ENCODE measurements at regions not wholly inside any gene's neighbourhood (a gene's known extent, or its start where the extent isn't known, plus 50 kb on each side); places are given as distances from the start of the nearest gene placed in this dataset.
A peak's percentile ranks its signal among the peaks of the same experiment; 100 is the strongest.
"Not testable (repeated sequence)": the region's sequence is repeated elsewhere in the genome, so short reads cannot be mapped to it uniquely, and the experiment has no call there.

- DNase-seq (ENCODE audit: low read depth in 2 of 2): no peak
Observed at GRCh38 chr16:60681043-60681442, 1355.2 kb downstream of the CDH8 start.

GRCh38 chr16:60675022-60675421 lies 1361.2 kb downstream of the CDH8 start:
- DNase-seq (ENCODE audit: low read depth in 2 of 2): no peak

- DNase-seq (ENCODE audit: low read depth in 2 of 2): no peak
Observed at GRCh38 chr16:60674241-60674640, 1362.0 kb downstream of the CDH8 start.

GRCh38 chr16:60655514-60656153 lies 1380.6 kb downstream of the CDH8 start:
- no peak for DNase-seq (ENCODE audit: low read depth in 2 of 2)

GRCh38 chr16:60651346-60651745 lies 1384.9 kb downstream of the CDH8 start:
- no peak for DNase-seq (ENCODE audit: low read depth in 2 of 2)

GRCh38 chr16:60648290-60648689 lies 1387.9 kb downstream of the CDH8 start:
- no peak for DNase-seq (ENCODE audit: low read depth in 2 of 2)

GRCh38 chr16:60647388-60647787 lies 1388.8 kb downstream of the CDH8 start:
- not testable (repeated sequence) for DNase-seq (ENCODE audit: low read depth in 2 of 2)

GRCh38 chr16:60646631-60647030 lies 1389.6 kb downstream of the CDH8 start:
- no peak for DNase-seq (ENCODE audit: low read depth in 2 of 2)

GRCh38 chr16:60645541-60645940 lies 1390.7 kb downstream of the CDH8 start:
- no peak for DNase-seq (ENCODE audit: low read depth in 2 of 2)

- DNase-seq (ENCODE audit: low read depth in 2 of 2): peak; percentile 21 to 25
Observed at GRCh38 chr16:60642956-60643355, 1393.3 kb downstream of the CDH8 start.

- DNase-seq (ENCODE audit: low read depth in 2 of 2): no peak
Observed at GRCh38 chr16:60641067-60641665, 1395.1 kb downstream of the CDH8 start.

GRCh38 chr16:60640038-60640437 lies 1396.2 kb downstream of the CDH8 start:
- no peak for DNase-seq (ENCODE audit: low read depth in 2 of 2)

GRCh38 chr16:60636636-60637035 lies 1399.6 kb downstream of the CDH8 start:
- not testable (repeated sequence) for DNase-seq (ENCODE audit: low read depth in 2 of 2)

- DNase-seq (ENCODE audit: low read depth in 2 of 2): no peak
Observed at GRCh38 chr16:60636117-60636516, 1400.1 kb downstream of the CDH8 start.

- no peak for DNase-seq (ENCODE audit: low read depth in 2 of 2)
Observed at GRCh38 chr16:60635548-60635947, 1400.7 kb downstream of the CDH8 start.

- no peak for DNase-seq (ENCODE audit: low read depth in 2 of 2)
Observed at GRCh38 chr16:60611844-60612243, 1424.4 kb downstream of the CDH8 start.

- no peak for DNase-seq (ENCODE audit: low read depth in 2 of 2)
Observed at GRCh38 chr16:60608971-60609370, 1427.3 kb downstream of the CDH8 start.

GRCh38 chr16:60605652-60606051 lies 1430.6 kb downstream of the CDH8 start:
- not testable (repeated sequence) for DNase-seq (ENCODE audit: low read depth in 2 of 2)

- DNase-seq (ENCODE audit: low read depth in 2 of 2): no peak
Observed at GRCh38 chr16:60605176-60605575, 1431.1 kb downstream of the CDH8 start.

GRCh38 chr16:60586493-60586892 lies 1449.7 kb downstream of the CDH8 start:
- DNase-seq (ENCODE audit: low read depth in 2 of 2): no peak

GRCh38 chr16:60582528-60582927 lies 1453.7 kb downstream of the CDH8 start:
- DNase-seq (ENCODE audit: low read depth in 2 of 2): no peak

GRCh38 chr16:60566901-60567300 lies 1469.3 kb downstream of the CDH8 start:
- no peak for DNase-seq (ENCODE audit: low read depth in 2 of 2)

- no peak for DNase-seq (ENCODE audit: low read depth in 2 of 2)
Observed at GRCh38 chr16:60564588-60564987, 1471.7 kb downstream of the CDH8 start.

GRCh38 chr16:60563166-60563565 lies 1473.1 kb downstream of the CDH8 start:
- no peak for DNase-seq (ENCODE audit: low read depth in 2 of 2)

Measured in fibroblast of skin of left biceps (primary cell).